ENCODE measurements at regions not wholly inside any gene's neighbourhood (a gene's known extent, or its start where the extent isn't known, plus 50 kb on each side); places are given as distances from the start of the nearest gene placed in this dataset.
A peak's percentile ranks its signal among the peaks of the same experiment; 100 is the strongest.

DNA sequence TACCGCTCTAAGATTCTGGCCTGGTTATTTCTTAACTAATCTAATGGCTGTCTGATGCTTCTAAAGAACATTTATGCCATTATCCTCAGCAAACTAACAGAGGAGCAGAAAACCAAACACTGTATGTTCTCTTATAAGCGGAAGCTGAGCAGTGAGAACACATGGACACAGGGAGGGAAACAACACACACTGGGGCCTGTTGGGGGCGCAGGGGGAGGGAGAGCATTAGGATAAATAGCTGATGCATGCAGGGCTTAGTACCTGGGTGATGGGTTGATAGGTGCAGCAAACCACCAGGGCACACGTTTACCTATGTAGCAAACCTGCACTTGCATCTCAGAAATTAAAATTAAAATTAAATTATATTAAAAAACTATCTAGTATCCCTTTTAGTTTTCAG lies 853.5 kb downstream of the GATA3 start:
- peak overlapping the region in 1 of 3 donors; percentile 13 for H3K27ac Mint-ChIP-seq
- no peak for ATAC-seq (ENCODE audit: low read depth in 2 of 2)

DNA sequence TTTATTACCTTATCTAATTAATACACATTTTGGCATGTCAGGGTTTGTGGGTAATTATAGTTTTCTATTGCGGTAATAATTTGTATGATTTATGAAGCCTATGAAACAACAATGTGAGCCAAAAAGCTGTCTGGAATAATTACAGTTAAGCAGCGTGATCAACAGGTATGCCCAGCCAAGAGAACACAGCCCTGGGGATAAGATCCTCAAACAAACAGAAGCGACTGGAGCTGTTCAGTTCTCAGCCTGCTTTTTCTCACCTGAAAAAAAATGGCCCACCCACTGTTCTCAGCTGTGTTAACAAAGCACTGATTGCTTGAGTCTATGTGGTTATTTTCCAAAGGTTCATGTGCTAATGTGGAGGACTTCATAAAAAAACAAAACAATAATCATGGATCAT lies 855.8 kb downstream of the GATA3 start:
- Mint-ChIP-seq H3K36me3 (no peaks in the 10 kb centered on the region), H3K27me3 (no peaks in the 10 kb centered on the region), H3K9me3 (peaks cover 0 to 4% (median 0%) of the 10 kb centered on the region in 7 donors), H3K27ac (no peak overlapping the region), H3K4me1 (no peaks in the 10 kb centered on the region), H3K4me3 (no peak overlapping the region)
- Histone ChIP-seq H3K27ac (ENCODE audit: insufficient read depth, low read length, poor library complexity, severe bottlenecking) (no peak overlapping the region), H3K36me3 (ENCODE audit: control insufficient read depth, insufficient read depth, low read length) (no peaks in the 10 kb centered on the region), H3K4me1 (ENCODE audit: control insufficient read depth, insufficient read depth, low read length, poor library complexity, severe bottlenecking) (no peaks in the 10 kb centered on the region), H3K4me3 (ENCODE audit: low read depth, low read length) (no peak overlapping the region), H3K9me3 (ENCODE audit: control insufficient read depth in 2 of 2, low read length in 2 of 2) (no peaks in the 10 kb centered on the region), H3K27me3 (ENCODE audit: control insufficient read depth, insufficient read depth, low read length) (no peaks in the 10 kb centered on the region)
- ATAC-seq (ENCODE audit: low read depth in 2 of 2) (no peak), DNase-seq (no peak)

More for the DNA sequence above, 853.5 kb downstream of the GATA3 start:
- Histone ChIP-seq H3K27me3 (ENCODE audit: control insufficient read depth, insufficient read depth, low read length) (no peaks in the 10 kb centered on the region), H3K4me1 (ENCODE audit: control insufficient read depth, insufficient read depth, low read length, poor library complexity, severe bottlenecking) (no peaks in the 10 kb centered on the region), H3K27ac (ENCODE audit: insufficient read depth, low read length, poor library complexity, severe bottlenecking) (no peak overlapping the region), H3K36me3 (ENCODE audit: control insufficient read depth, insufficient read depth, low read length) (no peaks in the 10 kb centered on the region), H3K4me3 (ENCODE audit: low read depth, low read length) (no peak overlapping the region), H3K9me3 (ENCODE audit: control insufficient read depth in 2 of 2, low read length in 2 of 2) (no peaks in the 10 kb centered on the region)
- Mint-ChIP-seq H3K36me3 (no peaks in the 10 kb centered on the region), H3K27me3 (no peaks in the 10 kb centered on the region), H3K9me3 (peaks cover 0 to 7% (median 0%) of the 10 kb centered on the region in 7 donors), H3K4me1 (no peaks in the 10 kb centered on the region), H3K4me3 (no peak overlapping the region)
- DNase-seq: no peak

DNA sequence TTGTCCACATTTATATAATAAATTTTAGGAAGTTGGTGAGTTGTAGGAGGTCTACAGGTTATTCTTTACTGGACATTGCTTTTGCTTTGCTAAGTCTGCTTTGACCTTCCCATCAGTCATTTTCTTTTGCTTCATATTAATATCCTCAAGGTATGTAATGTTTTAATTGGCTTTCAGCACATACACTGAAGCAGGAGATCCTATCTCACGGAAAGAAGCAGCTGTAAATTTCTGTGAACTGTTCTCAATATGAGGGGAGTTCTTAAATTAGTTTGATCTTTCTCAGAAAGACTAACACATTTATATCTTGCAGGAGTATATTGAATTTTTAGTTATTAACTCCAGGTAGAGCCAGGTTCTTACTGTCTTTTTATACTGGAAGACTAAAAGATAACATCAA lies 856.5 kb downstream of the GATA3 start:
- peaks cover 0 to 2% (median 0%) of the 10 kb centered on the region in 7 donors for H3K9me3 Mint-ChIP-seq
- Histone ChIP-seq H3K9me3 (ENCODE audit: control insufficient read depth in 2 of 2, low read length in 2 of 2) (no peaks in the 10 kb centered on the region), H3K27me3 (ENCODE audit: control insufficient read depth, insufficient read depth, low read length) (no peaks in the 10 kb centered on the region), H3K36me3 (ENCODE audit: control insufficient read depth, insufficient read depth, low read length) (no peaks in the 10 kb centered on the region), H3K4me3 (ENCODE audit: low read depth, low read length) (no peak overlapping the region), H3K4me1 (ENCODE audit: control insufficient read depth, insufficient read depth, low read length, poor library complexity, severe bottlenecking) (no peaks in the 10 kb centered on the region), H3K27ac (ENCODE audit: insufficient read depth, low read length, poor library complexity, severe bottlenecking) (no peak overlapping the region)
- H3K4me1 Mint-ChIP-seq: no peaks in the 10 kb centered on the region
- DNase-seq (no peak), ATAC-seq (ENCODE audit: low read depth in 2 of 2) (no peak)
- H3K27ac Mint-ChIP-seq: no peak overlapping the region
- no peaks in the 10 kb centered on the region for H3K36me3 Mint-ChIP-seq
- no peak overlapping the region for H3K4me3 Mint-ChIP-seq
- no peaks in the 10 kb centered on the region for H3K27me3 Mint-ChIP-seq

DNA sequence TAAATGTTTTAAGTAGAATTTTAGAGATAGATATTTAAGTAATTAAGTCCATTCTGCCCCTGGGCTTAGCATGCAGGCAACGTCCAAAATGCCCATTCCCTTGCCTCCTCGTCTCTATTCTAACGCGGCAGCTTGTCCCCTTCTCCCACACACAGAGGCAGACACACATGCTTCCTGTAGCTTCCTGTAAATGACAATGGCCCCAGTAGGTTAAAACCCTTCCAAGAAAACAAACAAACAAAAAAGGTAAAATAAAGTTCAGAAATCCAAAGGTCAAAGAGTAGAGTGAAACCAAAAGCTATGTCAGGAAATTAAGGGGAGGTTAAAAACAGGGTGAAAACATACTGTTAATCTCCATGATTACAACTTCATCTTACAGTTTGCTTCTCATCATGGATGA lies 857.6 kb downstream of the GATA3 start:
- Mint-ChIP-seq H3K4me1 (no peaks in the 10 kb centered on the region), H3K9me3 (peaks cover 0 to 2% (median 0%) of the 10 kb centered on the region in 7 donors), H3K27ac (no peak overlapping the region), H3K4me3 (peak overlapping the region in 1 of 4 donors; percentile 9), H3K36me3 (no peaks in the 10 kb centered on the region), H3K27me3 (no peaks in the 10 kb centered on the region)
- H3K27me3 ChIP-seq (ENCODE audit: control insufficient read depth, insufficient read depth, low read length): no peaks in the 10 kb centered on the region
- no peaks in the 10 kb centered on the region for H3K36me3 ChIP-seq (ENCODE audit: control insufficient read depth, insufficient read depth, low read length)
- no peak overlapping the region for H3K27ac ChIP-seq (ENCODE audit: insufficient read depth, low read length, poor library complexity, severe bottlenecking)
- H3K4me3 ChIP-seq (ENCODE audit: low read depth, low read length): no peak overlapping the region
- no peaks in the 10 kb centered on the region for H3K9me3 ChIP-seq (ENCODE audit: control insufficient read depth in 2 of 2, low read length in 2 of 2)
- ATAC-seq (ENCODE audit: low read depth in 2 of 2) (no peak), DNase-seq (no peak)
- no peaks in the 10 kb centered on the region for H3K4me1 ChIP-seq (ENCODE audit: control insufficient read depth, insufficient read depth, low read length, poor library complexity, severe bottlenecking)

DNA sequence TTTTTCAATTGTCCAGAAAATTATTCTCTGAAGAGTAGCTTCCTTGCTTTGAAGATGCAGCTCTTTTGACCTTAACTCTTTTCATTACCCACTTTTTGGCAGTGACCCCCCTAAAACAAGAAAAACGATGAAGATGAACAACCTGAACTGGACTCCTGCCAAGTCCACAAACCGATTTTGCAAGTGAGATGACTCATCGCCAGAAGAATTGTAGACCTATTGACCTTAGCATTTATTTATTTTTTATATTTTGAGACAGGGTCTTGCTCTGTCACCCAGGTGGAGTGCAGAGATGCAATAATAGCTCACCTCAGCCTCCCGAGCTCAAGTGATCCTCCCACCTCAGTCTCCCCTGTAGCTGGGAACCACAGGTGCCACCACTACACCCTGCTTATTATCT lies 859.2 kb downstream of the GATA3 start:
- no peaks in the 10 kb centered on the region for H3K27me3 Mint-ChIP-seq
- no peak overlapping the region for H3K27ac Mint-ChIP-seq

DNA sequence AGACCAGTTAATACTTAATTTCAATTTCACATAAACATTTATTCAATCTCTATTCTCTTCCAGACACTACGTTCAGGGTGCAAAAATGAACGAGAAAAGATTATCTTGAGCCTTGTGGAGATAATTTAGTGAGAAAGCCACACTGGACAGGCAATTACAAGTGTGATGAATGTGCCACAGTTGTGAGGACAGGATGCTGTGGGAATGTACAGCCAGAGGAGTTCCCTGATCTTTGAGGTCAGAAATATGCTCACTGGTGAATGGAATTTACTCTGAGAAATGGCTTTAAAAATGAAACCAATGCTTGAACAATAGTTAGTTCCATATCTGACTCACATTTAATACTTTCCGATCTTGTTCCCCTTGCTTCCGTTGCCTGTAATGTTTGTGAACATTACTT lies 864.8 kb downstream of the GATA3 start:
- peaks cover 0 to 5% (median 0%) of the 10 kb centered on the region in 4 donors for H3K4me1 Mint-ChIP-seq

More for the DNA sequence above, 859.2 kb downstream of the GATA3 start:
- Histone ChIP-seq H3K27ac (ENCODE audit: insufficient read depth, low read length, poor library complexity, severe bottlenecking) (no peak overlapping the region), H3K4me3 (ENCODE audit: low read depth, low read length) (no peak overlapping the region), H3K4me1 (ENCODE audit: control insufficient read depth, insufficient read depth, low read length, poor library complexity, severe bottlenecking) (no peaks in the 10 kb centered on the region), H3K36me3 (ENCODE audit: control insufficient read depth, insufficient read depth, low read length) (no peaks in the 10 kb centered on the region), H3K9me3 (ENCODE audit: control insufficient read depth in 2 of 2, low read length in 2 of 2) (no peaks in the 10 kb centered on the region), H3K27me3 (ENCODE audit: control insufficient read depth, insufficient read depth, low read length) (no peaks in the 10 kb centered on the region)
- H3K36me3 Mint-ChIP-seq: no peaks in the 10 kb centered on the region
- H3K9me3 Mint-ChIP-seq: peaks cover 0 to 2% (median 0%) of the 10 kb centered on the region in 7 donors
- ATAC-seq (ENCODE audit: low read depth in 2 of 2) (no peak), DNase-seq (no peak)
- no peaks in the 10 kb centered on the region for H3K4me1 Mint-ChIP-seq
- no peak overlapping the region for H3K4me3 Mint-ChIP-seq

DNA sequence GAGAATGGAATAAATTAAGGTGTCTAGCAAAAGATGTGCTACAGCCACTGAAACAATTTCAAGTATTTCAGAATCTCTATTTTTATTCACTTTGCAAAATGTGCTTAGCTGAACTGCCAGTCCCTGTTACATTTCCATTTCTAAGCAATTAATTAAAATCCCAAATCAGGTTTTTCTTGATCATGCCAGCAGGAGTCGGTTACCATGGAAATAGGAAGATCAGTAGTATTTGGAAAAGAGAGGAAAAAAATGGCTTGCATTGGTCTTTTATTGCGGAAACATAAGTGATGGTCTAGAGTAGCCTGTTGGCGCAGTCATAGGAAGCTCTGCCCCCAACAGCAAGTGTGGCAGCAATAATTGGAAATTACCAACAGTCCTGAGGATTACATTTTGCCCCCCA lies 867.1 kb downstream of the GATA3 start:
- no peak for ATAC-seq (ENCODE audit: low read depth in 2 of 2)
- Histone ChIP-seq H3K9me3 (ENCODE audit: control insufficient read depth in 2 of 2, low read length in 2 of 2) (peaks cover 0 to 2% of the 10 kb centered on the region in 2 experiments), H3K27ac (ENCODE audit: insufficient read depth, low read length, poor library complexity, severe bottlenecking) (no peak overlapping the region), H3K27me3 (ENCODE audit: control insufficient read depth, insufficient read depth, low read length) (no peaks in the 10 kb centered on the region), H3K4me1 (ENCODE audit: control insufficient read depth, insufficient read depth, low read length, poor library complexity, severe bottlenecking) (no peaks in the 10 kb centered on the region), H3K4me3 (ENCODE audit: low read depth, low read length) (no peak overlapping the region), H3K36me3 (ENCODE audit: control insufficient read depth, insufficient read depth, low read length) (no peaks in the 10 kb centered on the region)
- H3K4me3 Mint-ChIP-seq: no peak overlapping the region
- no peaks in the 10 kb centered on the region for H3K36me3 Mint-ChIP-seq
- peaks cover 0 to 6% (median 0%) of the 10 kb centered on the region in 7 donors for H3K9me3 Mint-ChIP-seq
- DNase-seq: no peak
- H3K27me3 Mint-ChIP-seq: no peaks in the 10 kb centered on the region
- no peak overlapping the region for H3K27ac Mint-ChIP-seq
- peaks cover 0 to 5% (median 0%) of the 10 kb centered on the region in 4 donors for H3K4me1 Mint-ChIP-seq

More for the DNA sequence above, 864.8 kb downstream of the GATA3 start:
- no peak overlapping the region for H3K27ac ChIP-seq (ENCODE audit: insufficient read depth, low read length, poor library complexity, severe bottlenecking)
- no peaks in the 10 kb centered on the region for H3K9me3 ChIP-seq (ENCODE audit: control insufficient read depth in 2 of 2, low read length in 2 of 2)
- no peak overlapping the region for H3K27ac Mint-ChIP-seq
- no peak for ATAC-seq (ENCODE audit: low read depth in 2 of 2)
- peaks cover 0 to 2% (median 0%) of the 10 kb centered on the region in 7 donors for H3K9me3 Mint-ChIP-seq
- no peaks in the 10 kb centered on the region for H3K27me3 Mint-ChIP-seq
- no peak overlapping the region for H3K4me3 ChIP-seq (ENCODE audit: low read depth, low read length)
- DNase-seq: no peak
- no peaks in the 10 kb centered on the region for H3K36me3 ChIP-seq (ENCODE audit: control insufficient read depth, insufficient read depth, low read length)
- no peaks in the 10 kb centered on the region for H3K36me3 Mint-ChIP-seq
- H3K4me3 Mint-ChIP-seq: no peak overlapping the region
- no peaks in the 10 kb centered on the region for H3K27me3 ChIP-seq (ENCODE audit: control insufficient read depth, insufficient read depth, low read length)
- no peaks in the 10 kb centered on the region for H3K4me1 ChIP-seq (ENCODE audit: control insufficient read depth, insufficient read depth, low read length, poor library complexity, severe bottlenecking)

DNA sequence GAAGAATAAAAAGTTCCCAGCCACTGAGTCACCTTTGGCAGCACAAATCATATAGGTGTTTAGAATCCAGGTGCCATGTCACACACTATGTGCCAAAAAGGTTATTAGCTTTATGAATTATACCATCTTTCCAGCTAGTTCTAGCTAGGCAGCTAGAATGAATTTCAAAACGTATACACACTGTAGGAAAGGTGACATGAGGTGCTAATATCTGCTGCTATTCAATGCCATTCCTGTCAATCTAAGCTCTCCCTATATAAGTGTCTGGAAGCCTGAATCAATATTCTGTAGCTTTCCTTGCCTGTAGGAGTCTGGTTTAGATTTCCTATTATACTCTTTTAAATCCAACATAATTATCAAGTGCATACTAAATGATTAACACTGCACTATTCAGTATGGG lies 868.6 kb downstream of the GATA3 start:
- H3K36me3 Mint-ChIP-seq: no peaks in the 10 kb centered on the region
- no peak for ATAC-seq (ENCODE audit: low read depth in 2 of 2)
- H3K36me3 ChIP-seq (ENCODE audit: control insufficient read depth, insufficient read depth, low read length): no peaks in the 10 kb centered on the region
- H3K9me3 ChIP-seq (ENCODE audit: control insufficient read depth in 2 of 2, low read length in 2 of 2): peaks cover 0 to 2% of the 10 kb centered on the region in 2 experiments
- H3K4me3 ChIP-seq (ENCODE audit: low read depth, low read length): no peak overlapping the region
- H3K27me3 Mint-ChIP-seq: no peaks in the 10 kb centered on the region
- H3K4me3 Mint-ChIP-seq: no peak overlapping the region
- no peak overlapping the region for H3K27ac Mint-ChIP-seq
- no peak overlapping the region for H3K27ac ChIP-seq (ENCODE audit: insufficient read depth, low read length, poor library complexity, severe bottlenecking)
- peaks cover 0 to 6% (median 0%) of the 10 kb centered on the region in 7 donors for H3K9me3 Mint-ChIP-seq
- no peak for DNase-seq
- H3K4me1 Mint-ChIP-seq: peaks cover 0 to 5% (median 0%) of the 10 kb centered on the region in 4 donors
- H3K27me3 ChIP-seq (ENCODE audit: control insufficient read depth, insufficient read depth, low read length): no peaks in the 10 kb centered on the region
- no peaks in the 10 kb centered on the region for H3K4me1 ChIP-seq (ENCODE audit: control insufficient read depth, insufficient read depth, low read length, poor library complexity, severe bottlenecking)
